GM12878 (cell line): ENCODE measurements at regions not wholly inside any gene's neighbourhood (a gene's known extent, or its start where the extent isn't known, plus 50 kb on each side); places are given as distances from the start of the nearest gene placed in this dataset.

ENCODE experiments used
- CBX5 ChIP-seq: sonication (generic); IDR thresholded peaks from 2 replicates; pipeline ENCODE4 v1.6.1; 2016; ENCODE audit warnings: low read depth, moderate library complexity, mild to moderate bottlenecking, inconsistent platforms
- CEBPB ChIP-seq, 2 experiments: fragments of 150-350 bp in 1 of 2; IDR thresholded peaks; 2 replicates each; pipeline ENCODE4 v1.6.1; 2012 to 2014; ENCODE audit warnings: low read depth in 2 of 2, low read length in 2 of 2, borderline replicate concordance in 1 of 2, inconsistent platforms in 1 of 2
- EZH2 ChIP-seq: IDR thresholded peaks from 2 replicates; pipeline ENCODE4 v1.6.1; 2012; ENCODE audit warnings: low read depth, mild to moderate bottlenecking, control low read depth, inconsistent platforms, low read length, borderline replicate concordance; ENCODE audit not compliant: control insufficient read depth
- NR2F1 ChIP-seq: fragments of 450-650 bp; conservative IDR thresholded peaks from 2 replicates; pipeline ENCODE4 v1.6.1; 2017; ENCODE audit warnings: mild to moderate bottlenecking
- RCOR1 ChIP-seq: conservative IDR thresholded peaks from 2 replicates; pipeline ENCODE4 v1.6.1; 2012; ENCODE audit warnings: low read depth, low read length, improper control_type of control experiment
- SUZ12 ChIP-seq: fragments of 200-600 bp; sonication (generic); IDR thresholded peaks from one replicate; pipeline ENCODE4 v1.6.1; 2018; ENCODE audit warnings: antibody characterized with exemption, mild to moderate bottlenecking; ENCODE audit not compliant: unreplicated experiment
- TCF12 ChIP-seq: IDR thresholded peaks from 2 replicates; pipeline ENCODE4 v1.6.1; 2011; ENCODE audit warnings: low read depth, mild to moderate bottlenecking, low read length
- TF ChIP-seq, protein P1 (sequence below): fragments of 450-650 bp; IDR thresholded peaks from 2 replicates; pipeline ENCODE4 v1.6.1; 2017; ENCODE audit warnings: mild to moderate bottlenecking
- TF ChIP-seq, protein P2 (sequence below): IDR thresholded peaks from 2 replicates; pipeline ENCODE4 v1.6.1; 2011; ENCODE audit warnings: low read depth, mild to moderate bottlenecking, low read length, moderate library complexity, borderline replicate concordance; ENCODE audit errors: extremely low read depth
- TF ChIP-seq, protein P3 (sequence below): IDR thresholded peaks from 2 replicates; pipeline ENCODE4 v1.6.1; 2011; ENCODE audit warnings: borderline replicate concordance, low read depth, mild to moderate bottlenecking, moderate library complexity, low read length; ENCODE audit not compliant: insufficient read depth, poor library complexity, severe bottlenecking

DNA sequence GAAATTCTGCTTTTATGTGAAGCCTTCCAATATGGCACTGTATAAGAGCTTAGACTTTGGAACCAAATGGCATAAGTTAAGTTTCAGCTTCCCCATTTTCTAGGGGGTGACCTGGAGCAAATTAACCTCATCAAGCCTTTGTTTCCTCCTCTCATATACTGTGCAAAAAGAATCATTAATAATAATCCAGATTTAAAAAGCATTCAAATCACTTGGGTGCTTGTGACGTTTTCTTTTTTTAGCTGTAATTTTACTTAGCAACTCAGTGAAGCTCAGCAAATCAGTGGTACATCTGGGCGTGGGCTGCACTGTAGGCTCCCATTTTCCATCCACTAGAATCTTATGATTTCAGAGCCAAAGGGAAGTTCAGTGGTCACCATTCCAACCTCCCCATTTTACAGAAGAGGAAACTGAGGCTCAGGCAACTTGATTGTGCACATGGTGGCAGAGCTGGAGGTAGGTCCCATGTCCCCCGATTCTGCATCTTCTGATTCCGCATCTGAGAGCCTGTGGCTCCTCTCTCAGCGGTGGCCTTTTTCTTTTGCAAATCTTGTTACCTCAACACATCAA, 131.2 kb downstream of the SNAPC1 start:
- TF ChIP-seq CEBPB (IDR thresholded peaks at IDR 0.05; ENCODE audit: borderline replicate concordance in 1 of 2, low read depth in 2 of 2, low read length in 2 of 2) = no peak
- no peak for TF ChIP-seq CBX5
- TF ChIP-seq, protein P1, sequence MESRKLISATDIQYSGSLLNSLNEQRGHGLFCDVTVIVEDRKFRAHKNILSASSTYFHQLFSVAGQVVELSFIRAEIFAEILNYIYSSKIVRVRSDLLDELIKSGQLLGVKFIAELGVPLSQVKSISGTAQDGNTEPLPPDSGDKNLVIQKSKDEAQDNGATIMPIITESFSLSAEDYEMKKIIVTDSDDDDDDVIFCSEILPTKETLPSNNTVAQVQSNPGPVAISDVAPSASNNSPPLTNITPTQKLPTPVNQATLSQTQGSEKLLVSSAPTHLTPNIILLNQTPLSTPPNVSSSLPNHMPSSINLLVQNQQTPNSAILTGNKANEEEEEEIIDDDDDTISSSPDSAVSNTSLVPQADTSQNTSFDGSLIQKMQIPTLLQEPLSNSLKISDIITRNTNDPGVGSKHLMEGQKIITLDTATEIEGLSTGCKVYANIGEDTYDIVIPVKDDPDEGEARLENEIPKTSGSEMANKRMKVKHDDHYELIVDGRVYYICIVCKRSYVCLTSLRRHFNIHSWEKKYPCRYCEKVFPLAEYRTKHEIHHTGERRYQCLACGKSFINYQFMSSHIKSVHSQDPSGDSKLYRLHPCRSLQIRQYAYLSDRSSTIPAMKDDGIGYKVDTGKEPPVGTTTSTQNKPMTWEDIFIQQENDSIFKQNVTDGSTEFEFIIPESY = no peak
- no peak for TF ChIP-seq SUZ12
- TF ChIP-seq EZH2 = no peak
- TF ChIP-seq TCF12 = no peak
- TF ChIP-seq NR2F1 = no peak
- TF ChIP-seq, protein P2, sequence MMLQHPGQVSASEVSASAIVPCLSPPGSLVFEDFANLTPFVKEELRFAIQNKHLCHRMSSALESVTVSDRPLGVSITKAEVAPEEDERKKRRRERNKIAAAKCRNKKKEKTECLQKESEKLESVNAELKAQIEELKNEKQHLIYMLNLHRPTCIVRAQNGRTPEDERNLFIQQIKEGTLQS = no peak
- no peak for TF ChIP-seq RCOR1
- TF ChIP-seq, protein P3, sequence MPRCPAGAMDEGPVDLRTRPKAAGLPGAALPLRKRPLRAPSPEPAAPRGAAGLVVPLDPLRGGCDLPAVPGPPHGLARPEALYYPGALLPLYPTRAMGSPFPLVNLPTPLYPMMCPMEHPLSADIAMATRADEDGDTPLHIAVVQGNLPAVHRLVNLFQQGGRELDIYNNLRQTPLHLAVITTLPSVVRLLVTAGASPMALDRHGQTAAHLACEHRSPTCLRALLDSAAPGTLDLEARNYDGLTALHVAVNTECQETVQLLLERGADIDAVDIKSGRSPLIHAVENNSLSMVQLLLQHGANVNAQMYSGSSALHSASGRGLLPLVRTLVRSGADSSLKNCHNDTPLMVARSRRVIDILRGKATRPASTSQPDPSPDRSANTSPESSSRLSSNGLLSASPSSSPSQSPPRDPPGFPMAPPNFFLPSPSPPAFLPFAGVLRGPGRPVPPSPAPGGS = no peak
